ENCODE measurements at regions not wholly inside any gene's neighbourhood (a gene's known extent, or its start where the extent isn't known, plus 50 kb on each side); places are given as distances from the start of the nearest gene placed in this dataset.

DNA sequence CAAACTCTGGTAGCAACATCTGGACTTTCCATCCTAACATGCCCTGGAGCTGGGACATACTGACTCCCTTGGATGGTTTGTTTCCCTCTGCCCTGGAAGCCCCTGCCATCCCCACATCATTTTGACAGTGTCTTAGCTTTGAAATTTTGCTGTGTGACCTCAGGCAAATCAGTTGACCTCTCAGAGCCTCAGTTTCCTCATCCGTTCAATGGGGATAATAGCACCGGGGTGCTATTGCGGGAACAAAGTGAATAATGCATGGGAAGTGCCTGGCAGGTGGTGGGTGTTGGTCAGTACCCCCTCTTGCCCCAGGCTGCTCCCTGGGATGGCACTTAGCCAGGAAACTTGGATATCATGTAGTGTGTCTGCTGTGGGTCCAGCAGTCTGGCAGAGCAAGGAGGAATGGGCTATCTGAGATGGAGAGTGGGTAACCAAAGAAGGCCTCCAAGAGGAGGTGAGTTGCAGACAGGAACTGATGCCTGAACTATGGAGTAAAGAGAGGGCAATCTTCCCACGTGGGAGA is 88.6 kb downstream of the MRPL14 start:
- TF ChIP-seq CTCF (IDR thresholded peaks at IDR 0.05) (no peak), POLR2A (IDR thresholded peaks at IDR 0.05) (no peak), POLR2AphosphoS5 (IDR thresholded peaks at IDR 0.05) (no peak)

Measured in prostate gland (tissue), 2 donors.